ENCODE measurements at regions not wholly inside any gene's neighbourhood (a gene's known extent, or its start where the extent isn't known, plus 50 kb on each side); places are given as distances from the start of the nearest gene placed in this dataset.

DNA sequence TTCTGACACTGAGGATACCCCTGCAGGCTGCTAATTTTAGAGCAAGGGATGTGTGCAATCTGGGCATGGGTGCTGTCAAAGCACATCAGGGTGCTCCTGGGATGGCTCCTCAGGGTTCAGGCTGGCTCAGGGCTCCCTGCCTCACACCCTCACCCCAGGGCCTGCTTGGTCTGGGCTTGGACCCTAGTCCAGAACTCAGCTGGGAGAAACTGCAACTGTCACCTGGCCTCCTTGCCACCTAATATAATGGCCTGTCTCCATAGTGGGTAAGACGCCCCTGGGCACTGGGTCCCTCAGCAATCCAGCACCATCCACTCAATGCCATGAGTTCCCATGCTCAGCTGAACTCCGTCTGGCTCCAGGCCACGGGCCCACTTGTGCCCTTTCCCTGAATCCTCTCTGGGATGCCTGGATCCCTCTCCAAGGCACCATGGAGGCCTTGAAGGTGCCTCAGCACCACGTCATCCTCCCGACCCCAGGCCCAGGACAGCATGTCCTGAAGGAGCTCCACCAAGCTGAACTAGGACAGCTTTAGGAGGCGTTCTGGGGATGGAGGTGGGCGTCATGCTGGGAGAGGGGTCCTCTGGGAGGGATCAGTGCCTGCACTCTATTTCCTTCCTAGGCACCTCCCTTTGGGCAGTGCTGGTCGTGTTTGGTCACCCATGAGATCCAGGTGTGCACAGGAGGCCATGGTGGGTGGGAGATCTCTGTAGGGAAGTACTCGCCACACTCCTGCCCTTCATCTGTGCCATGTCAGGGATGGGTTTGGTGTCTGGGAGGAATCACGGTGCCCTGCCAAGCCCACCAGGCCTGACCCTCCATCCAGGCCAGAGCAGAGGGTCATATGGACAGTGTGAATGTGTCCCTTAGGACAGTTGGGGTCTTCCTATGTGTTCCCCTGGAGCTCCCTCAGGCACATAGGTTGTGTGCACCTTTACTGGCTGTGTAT lies 1688.4 kb downstream of the TP53TG3F start:
- intact Hi-C loops (cut with DNase I; ENCODE audit: low total_unique reads) = no loop called here
- WGBS, 5 donors = 57 to 67% (median 61%) methylated on average over 5 to 10 of the region's 10 CpGs
- Histone ChIP-seq H3K27ac (no peak overlapping the region), H3K4me1 (no peaks in the 10 kb centered on the region), H3K27me3 (replicated peaks in 1 of 7) (no peaks in the 10 kb centered on the region), H3K4me3 (no peak overlapping the region), H3K36me3 (no peaks in the 10 kb centered on the region), H3K9me3 (peaks cover 0 to 100% (median 93%) of the 10 kb centered on the region in 8 donors)
- TF ChIP-seq POLR2A (IDR thresholded peaks at IDR 0.05) (no peak), POLR2AphosphoS5 (IDR thresholded peaks at IDR 0.05) (no peak), CTCF (IDR thresholded peaks at IDR 0.05 in 8 of 11, conservative IDR thresholded peaks at IDR 0.05 in 3 of 11) (no peak)
- DNase-seq = peak; percentile 47

- WGBS, 5 donors = 0 to 60% (median 40%) methylated on average over 1 to 3 of the region's 3 CpGs
- Histone ChIP-seq H3K36me3 (no peaks in the 10 kb centered on the region), H3K4me3 (no peak overlapping the region), H3K9me3 (peaks cover 0 to 98% (median 90%) of the 10 kb centered on the region in 8 donors), H3K4me1 (no peaks in the 10 kb centered on the region), H3K27me3 (replicated peaks in 1 of 7) (no peaks in the 10 kb centered on the region), H3K27ac (no peak overlapping the region)
- DNase-seq = peak; percentile 35
- TF ChIP-seq POLR2AphosphoS5 (IDR thresholded peaks at IDR 0.05) (no peak), POLR2A (IDR thresholded peaks at IDR 0.05) (no peak), CTCF (IDR thresholded peaks at IDR 0.05 in 8 of 11, conservative IDR thresholded peaks at IDR 0.05 in 3 of 11) (no peak)
- intact Hi-C loops (cut with DNase I; ENCODE audit: low total_unique reads) = no loop called here
These were observed 1689.3 kb downstream of the TP53TG3F start for GRCh38 chr16:35148748-35149147.

DNA sequence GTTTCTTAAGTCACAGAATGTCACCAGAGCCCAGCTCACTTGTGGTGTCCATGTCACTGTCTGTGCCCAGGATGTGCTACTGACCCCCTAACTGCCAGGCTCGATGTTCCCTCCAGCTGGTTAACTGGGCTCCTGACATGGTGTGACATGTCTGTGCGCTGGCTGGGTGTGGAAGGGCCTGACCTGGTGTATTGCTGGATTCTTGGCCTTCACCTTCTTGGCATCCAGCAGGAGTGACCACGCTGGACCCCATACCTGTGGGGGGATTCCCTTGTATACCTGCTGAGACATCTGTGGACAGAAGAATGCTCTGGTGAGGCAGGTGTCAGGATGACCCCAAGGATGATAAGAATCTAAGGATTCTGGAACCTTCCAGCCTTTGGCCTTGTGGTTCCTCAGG lies 1690.1 kb downstream of the TP53TG3F start:
- 35 to 66% (median 52%) methylated on average over 2 to 3 of the region's 3 CpGs for WGBS, 5 donors
- no peak for TF ChIP-seq POLR2A (IDR thresholded peaks at IDR 0.05)
- no peak for TF ChIP-seq POLR2AphosphoS5 (IDR thresholded peaks at IDR 0.05)
- no peak for TF ChIP-seq CTCF (IDR thresholded peaks at IDR 0.05 in 8 of 11, conservative IDR thresholded peaks at IDR 0.05 in 3 of 11)
- no peak overlapping the region for H3K4me3 ChIP-seq
- intact Hi-C loops (cut with DNase I; ENCODE audit: low total_unique reads) = no loop called here
- H3K27me3 ChIP-seq (replicated peaks in 1 of 7) = no peaks in the 10 kb centered on the region
- no peaks in the 10 kb centered on the region for H3K36me3 ChIP-seq
- H3K9me3 ChIP-seq = peaks cover 0 to 95% (median 86%) of the 10 kb centered on the region in 8 donors
- no peaks in the 10 kb centered on the region for H3K4me1 ChIP-seq
- H3K27ac ChIP-seq = no peak overlapping the region
- peak; percentile 59 for DNase-seq

- H3K9me3 ChIP-seq = peaks cover 0 to 94% (median 81%) of the 10 kb centered on the region in 8 donors
- H3K4me1 ChIP-seq = no peaks in the 10 kb centered on the region
- no peak overlapping the region for H3K27ac ChIP-seq
- TF ChIP-seq POLR2A (IDR thresholded peaks at IDR 0.05) (no peak), CTCF (IDR thresholded peaks at IDR 0.05 in 8 of 11, conservative IDR thresholded peaks at IDR 0.05 in 3 of 11) (no peak), POLR2AphosphoS5 (IDR thresholded peaks at IDR 0.05) (no peak)
- intact Hi-C loops (cut with DNase I; ENCODE audit: low total_unique reads) = no loop called here
- DNase-seq = peak; percentile 34
- H3K36me3 ChIP-seq = no peaks in the 10 kb centered on the region
- no peaks in the 10 kb centered on the region for H3K27me3 ChIP-seq (replicated peaks in 1 of 7)
- WGBS, 5 donors = 56 to 89% (median 70%) methylated on average over 1 of the region's 1 CpG
- H3K4me3 ChIP-seq = no peak overlapping the region
These were observed 1691.4 kb downstream of the TP53TG3F start for GRCh38 chr16:35150805-35151312.
